GM21619 (cell line): ENCODE measurements at regions not wholly inside any gene's neighbourhood (a gene's known extent, or its start where the extent isn't known, plus 50 kb on each side); places are given as distances from the start of the nearest gene placed in this dataset.
"Not testable (repeated sequence)": the region's sequence is repeated elsewhere in the genome, so short reads cannot be mapped to it uniquely, and the experiment has no call there.

Source experiments
- ATAC-seq: cut with Tn5 transposase; IDR thresholded peaks from one replicate; pipeline ENCODE4 v1.9.1; 2021; ENCODE audit not compliant: unreplicated experiment

DNA sequence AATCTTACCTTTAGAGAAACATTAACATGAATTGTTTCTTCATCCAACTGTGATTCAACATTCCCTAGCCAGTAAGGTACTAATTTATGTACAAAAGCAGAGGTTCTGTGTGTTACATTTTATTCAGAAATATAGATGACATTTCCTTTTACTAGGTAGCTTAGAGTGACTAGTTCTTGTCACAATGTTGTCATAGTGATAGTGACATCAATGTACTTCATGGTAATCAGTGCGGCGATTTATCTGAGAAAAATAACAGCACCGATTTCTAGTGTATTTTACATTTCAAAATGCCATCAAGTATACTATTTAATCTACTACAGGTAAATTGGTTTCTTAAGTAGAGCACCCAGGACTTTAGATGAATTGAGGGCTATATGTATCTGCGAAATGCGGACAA is 72.1 kb upstream of the DGKB start:
- no peak for ATAC-seq

DNA sequence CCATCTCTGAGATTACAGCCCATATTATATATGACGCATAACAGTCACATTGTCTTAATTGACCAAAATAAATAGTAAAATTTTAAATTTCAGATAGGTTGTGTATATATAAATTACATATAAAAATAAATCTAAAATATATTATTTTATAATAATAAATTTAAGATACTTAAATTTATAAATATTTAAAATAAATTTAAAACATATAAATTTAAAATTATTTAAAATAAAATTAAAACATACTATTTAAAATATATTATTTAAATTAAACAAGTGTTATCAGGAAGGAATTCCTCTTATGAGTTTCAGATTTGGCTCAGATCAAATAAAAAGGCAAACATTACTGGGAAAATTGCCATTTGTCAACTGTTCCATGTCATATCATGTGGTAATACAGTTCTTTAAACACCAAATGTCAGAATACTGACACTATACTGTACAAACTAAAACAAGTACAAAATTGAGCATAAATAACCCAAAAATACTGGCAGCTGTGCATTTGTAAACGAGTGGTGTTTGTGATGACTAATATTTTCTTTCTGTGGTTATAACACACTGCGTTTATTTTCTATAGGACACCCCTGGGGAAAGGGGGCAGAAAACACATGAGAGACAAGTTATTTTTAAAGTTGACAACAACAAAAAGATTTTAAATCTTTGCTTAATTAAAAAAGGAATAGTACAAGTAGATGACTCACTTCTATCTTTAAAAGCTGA is 71.3 kb upstream of the DGKB start:
- peak; percentile 71 for ATAC-seq

DNA sequence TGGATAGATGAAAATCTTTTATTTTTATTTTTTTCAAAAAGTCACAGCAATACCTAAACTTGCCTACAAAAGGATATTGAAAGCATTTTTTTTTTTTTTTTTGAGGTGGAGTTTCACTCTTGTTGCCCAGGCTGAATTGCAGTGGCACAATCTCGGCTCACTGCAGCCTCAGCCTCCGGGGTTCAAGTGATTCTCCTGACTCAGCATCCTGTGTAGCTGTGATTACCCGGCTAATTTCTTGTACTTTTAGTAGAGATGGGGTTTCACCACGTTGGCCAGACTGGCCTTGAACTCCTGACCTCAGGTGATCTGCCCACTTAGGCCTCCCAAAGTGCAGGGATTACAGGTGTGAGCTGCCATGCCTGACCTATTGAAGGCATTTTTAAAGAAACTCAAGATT is 69.1 kb upstream of the DGKB start:
- not testable (repeated sequence) for ATAC-seq

DNA sequence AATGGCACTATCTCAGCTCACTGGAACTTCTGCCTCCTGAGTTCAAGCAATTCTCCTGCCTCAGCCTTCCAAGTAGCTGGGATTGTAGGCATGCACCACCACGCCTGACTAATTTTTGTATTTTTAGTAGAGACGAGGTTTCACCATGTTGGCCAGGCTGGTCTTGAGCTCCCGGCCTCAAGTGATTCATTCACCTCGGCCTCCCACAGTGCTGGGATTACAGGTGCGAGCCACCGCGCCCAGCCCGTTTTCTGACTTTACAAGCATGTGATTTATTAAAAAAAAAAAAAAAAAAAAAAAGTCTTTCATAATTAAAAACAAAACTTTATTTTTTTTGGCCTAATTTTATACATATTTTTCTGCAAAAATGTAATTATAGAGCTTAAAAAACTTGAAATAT is 64.8 kb upstream of the DGKB start:
- not testable (repeated sequence) for ATAC-seq

DNA sequence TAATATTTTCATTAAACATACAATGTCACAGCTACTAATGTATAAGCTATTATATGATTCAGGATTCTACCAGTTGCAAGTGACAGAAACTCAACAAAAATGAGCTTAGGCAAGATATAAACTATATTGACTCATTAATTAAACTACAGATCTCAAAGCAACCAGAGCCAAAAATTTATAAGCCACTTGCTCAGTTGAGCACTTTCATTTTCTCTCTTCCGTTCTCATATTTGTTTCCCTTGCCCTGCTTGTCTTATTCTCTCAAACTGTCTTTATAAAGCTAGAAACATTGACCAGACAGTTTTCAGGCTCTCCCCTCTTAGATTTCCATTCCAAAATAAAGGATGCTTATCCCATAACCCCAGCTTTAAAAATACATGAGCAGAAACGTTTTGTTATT is 60.2 kb upstream of the DGKB start:
- no peak for ATAC-seq

DNA sequence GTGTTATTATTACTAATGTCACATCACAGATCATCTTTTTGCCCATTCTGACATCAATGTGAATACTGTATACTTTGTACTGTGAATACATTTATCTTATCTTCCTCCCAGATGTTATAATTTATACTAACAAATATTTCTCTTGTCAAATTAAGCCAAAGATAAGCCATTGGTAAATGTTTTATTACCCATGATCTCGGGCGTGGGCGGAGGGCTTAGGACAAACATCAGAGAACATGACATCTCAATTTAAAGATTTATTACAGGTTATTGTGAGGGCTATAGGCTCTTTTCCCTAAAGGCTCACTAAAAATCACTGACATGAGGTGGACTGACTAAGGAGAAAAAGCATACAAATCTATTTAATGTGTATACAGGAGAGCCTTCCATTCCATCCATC is 58.2 kb upstream of the DGKB start:
- no peak for ATAC-seq

DNA sequence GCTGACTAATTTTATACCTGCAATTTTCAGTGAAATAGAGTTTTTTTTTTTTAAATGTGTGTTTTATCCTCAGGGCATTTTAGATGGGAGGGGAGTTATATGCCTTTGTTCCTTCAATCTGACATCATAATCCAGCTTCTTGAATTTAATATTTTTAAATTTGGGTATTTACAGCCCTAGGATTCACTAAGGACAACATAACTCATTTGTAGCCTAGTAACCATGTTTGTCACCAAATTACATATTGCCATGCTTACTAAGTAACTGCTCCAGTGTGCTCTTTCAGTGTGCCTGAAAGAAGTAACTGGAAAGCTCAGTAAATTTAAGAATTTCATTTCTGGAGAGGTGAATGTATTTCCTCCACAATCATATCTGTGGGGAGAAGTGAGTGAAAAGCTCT is 56.8 kb upstream of the DGKB start:
- ATAC-seq, result no peak

DNA sequence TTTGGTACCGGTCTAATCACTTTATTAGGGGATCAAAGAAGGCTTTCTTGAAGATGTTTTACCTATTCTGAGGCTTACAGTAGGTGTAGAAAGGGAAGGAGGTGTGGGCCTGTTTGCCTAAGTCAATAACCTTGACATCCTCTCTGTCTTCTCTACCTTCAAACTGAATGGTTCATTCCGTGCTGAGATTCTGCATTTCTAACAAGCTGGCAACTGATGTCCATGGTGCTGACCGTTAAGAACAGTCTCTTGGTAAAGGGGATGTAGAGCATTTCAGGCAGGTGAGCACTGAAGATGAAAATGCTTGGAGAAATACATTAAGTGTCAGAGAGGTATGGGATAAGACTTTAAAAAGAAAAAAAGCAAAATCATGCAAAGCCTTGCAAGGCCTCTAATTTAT is 51.5 kb upstream of the DGKB start:
- no peak for ATAC-seq
